Uterus (tissue), 3 donors: ENCODE measurements at regions not wholly inside any gene's neighbourhood (a gene's known extent, or its start where the extent isn't known, plus 50 kb on each side); places are given as distances from the start of the nearest gene placed in this dataset.
"Not testable (repeated sequence)": the region's sequence is repeated elsewhere in the genome, so short reads cannot be mapped to it uniquely, and the experiment has no call there.

Source experiments
- DNase-seq, 2 donors: peaks; one replicate each; pipeline ENCODE4 v3.0.0-alpha.2; 2019 to 2020
- H3K27ac ChIP-seq, 2 donors: fragments of 200-600 bp; sonication (generic); 1 replicate in 1 of 2; 2 replicates in 1 of 2; pipeline ENCODE4 v1.5.1; 2016 to 2018
- H3K27me3 ChIP-seq, 2 donors: fragments of 200-600 bp; sonication (generic); one replicate each; pipeline ENCODE4 v1.5.1; 2018 to 2019; ENCODE audit warnings: control low read depth in 1 of 2
- H3K36me3 ChIP-seq, 2 donors: fragments of 200-600 bp; sonication (generic); one replicate each; pipeline ENCODE4 v1.5.1; 2019; ENCODE audit warnings: control low read depth in 1 of 2
- H3K4me1 ChIP-seq, 2 donors: fragments of 200-600 bp; sonication (generic); one replicate each; pipeline ENCODE4 v1.5.1; 2018 to 2019; ENCODE audit warnings: control low read depth in 1 of 2
- H3K4me3 ChIP-seq, 2 donors: fragments of 200-600 bp; sonication (generic); 1 replicate in 1 of 2; 2 replicates in 1 of 2; pipeline ENCODE4 v1.5.1; 2018 to 2019; ENCODE audit warnings: mild to moderate bottlenecking in 1 of 2
- H3K9me3 ChIP-seq, 2 donors: fragments of 200-600 bp; sonication (generic); one replicate each; pipeline ENCODE4 v1.5.1; 2019; ENCODE audit warnings: control low read depth in 1 of 2
- CTCF ChIP-seq, 4 experiments: fragments of 200-600 bp in 2 of 4; fragments of 450-650 bp in 2 of 4; sonication (generic) in 2 of 4; IDR thresholded peaks; one replicate each; pipeline ENCODE4 v1.5.1; 2016 to 2019; ENCODE audit warnings: antibody characterized with exemption in 4 of 4, mild to moderate bottlenecking in 2 of 4, moderate library complexity in 1 of 4
- POLR2A ChIP-seq, 2 donors: fragments of 450-650 bp; IDR thresholded peaks; one replicate each; pipeline ENCODE4 v1.6.1; 2016; ENCODE audit warnings: antibody characterized with exemption in 2 of 2, mild to moderate bottlenecking in 1 of 2, moderate library complexity in 1 of 2
- intact Hi-C: fragments of 100-400 bp; cut with DNase I; formaldehyde crosslinking; loops from one replicate; pipeline ENCODE4 v1.15.1; 2023; ENCODE audit warnings: low total_unique reads
- donor health status: DM: yes; HTN: yes; CAD: no.

- no peaks in the 10 kb centered on the region for H3K4me1 ChIP-seq
- no peak for TF ChIP-seq CTCF (IDR thresholded peaks at IDR 0.05)
- TF ChIP-seq POLR2A (IDR thresholded peaks at IDR 0.05) = no peak
- no peak overlapping the region for H3K4me3 ChIP-seq
- no peak overlapping the region for H3K27ac ChIP-seq
- no peaks in the 10 kb centered on the region for H3K27me3 ChIP-seq
- intact Hi-C loops = no loop called here
- no peak for DNase-seq
- no peaks in the 10 kb centered on the region for H3K36me3 ChIP-seq
- no peaks in the 10 kb centered on the region for H3K9me3 ChIP-seq
Observed at GRCh38 chr18:67778016-67778415, 261.5 kb upstream of the DSEL start.

- TF ChIP-seq POLR2A (IDR thresholded peaks at IDR 0.05) = no peak
- TF ChIP-seq CTCF (IDR thresholded peaks at IDR 0.05) = no peak
- no peaks in the 10 kb centered on the region for H3K4me1 ChIP-seq
- H3K9me3 ChIP-seq = no peaks in the 10 kb centered on the region
- no peaks in the 10 kb centered on the region for H3K36me3 ChIP-seq
- H3K4me3 ChIP-seq = no peak overlapping the region
- H3K27me3 ChIP-seq = no peaks in the 10 kb centered on the region
- no peak overlapping the region for H3K27ac ChIP-seq
- DNase-seq = no peak
- intact Hi-C loops = no loop called here
Observed at GRCh38 chr18:67776929-67777328, 260.4 kb upstream of the DSEL start.

- no peak overlapping the region for H3K27ac ChIP-seq
- TF ChIP-seq CTCF (IDR thresholded peaks at IDR 0.05) (no peak), POLR2A (IDR thresholded peaks at IDR 0.05) (no peak)
- no peaks in the 10 kb centered on the region for H3K36me3 ChIP-seq
- DNase-seq = no peak
- no peaks in the 10 kb centered on the region for H3K9me3 ChIP-seq
- H3K27me3 ChIP-seq = no peaks in the 10 kb centered on the region
- intact Hi-C loops = no loop called here
- no peaks in the 10 kb centered on the region for H3K4me1 ChIP-seq
- H3K4me3 ChIP-seq = no peak overlapping the region
Observed at GRCh38 chr18:67771271-67771670, 254.8 kb upstream of the DSEL start.

GRCh38 chr18:67770520-67770919, 254.0 kb upstream of the DSEL start:
- H3K27me3 ChIP-seq = no peaks in the 10 kb centered on the region
- DNase-seq = no peak
- no peaks in the 10 kb centered on the region for H3K36me3 ChIP-seq
- H3K4me1 ChIP-seq = no peaks in the 10 kb centered on the region
- intact Hi-C loops = no loop called here
- no peak overlapping the region for H3K4me3 ChIP-seq
- H3K9me3 ChIP-seq = no peaks in the 10 kb centered on the region
- H3K27ac ChIP-seq = no peak overlapping the region
- TF ChIP-seq CTCF (IDR thresholded peaks at IDR 0.05) = no peak
- TF ChIP-seq POLR2A (IDR thresholded peaks at IDR 0.05) = no peak

GRCh38 chr18:67766930-67767329, 250.4 kb upstream of the DSEL start:
- intact Hi-C loops = no loop called here
- Histone ChIP-seq H3K4me1 (no peaks in the 10 kb centered on the region), H3K27me3 (no peaks in the 10 kb centered on the region), H3K4me3 (no peak overlapping the region), H3K9me3 (no peaks in the 10 kb centered on the region), H3K27ac (no peak overlapping the region), H3K36me3 (no peaks in the 10 kb centered on the region)
- TF ChIP-seq CTCF (IDR thresholded peaks at IDR 0.05) = no peak
- no peak for TF ChIP-seq POLR2A (IDR thresholded peaks at IDR 0.05)
- no peak for DNase-seq

GRCh38 chr18:67752211-67752610, 235.7 kb upstream of the DSEL start:
- H3K27me3 ChIP-seq, H3K9me3 ChIP-seq, intact Hi-C loops: not testable (repeated sequence)

More at GRCh38 chr18:67752211-67752610, 235.7 kb upstream of the DSEL start:
- H3K36me3 ChIP-seq, DNase-seq, H3K4me3 ChIP-seq, H3K4me1 ChIP-seq, H3K27ac ChIP-seq: not testable (repeated sequence)
